Progenitor cell of endocrine pancreas (in vitro differentiated cells): ENCODE measurements at regions not wholly inside any gene's neighbourhood (a gene's known extent, or its start where the extent isn't known, plus 50 kb on each side); places are given as distances from the start of the nearest gene placed in this dataset.

Experiments
- DNase-seq: peaks from one replicate; pipeline ENCODE4 v3.0.0; 2021; ENCODE audit warnings: low spot score; ENCODE audit not compliant: unreplicated experiment
- H3K27ac Mint-ChIP-seq: 2 replicates; pipeline ENCODE4 v1.8.0; 2021; ENCODE audit warnings: mild to moderate bottlenecking, moderate library complexity, mixed read lengths
- H3K27me3 Mint-ChIP-seq: 2 replicates; pipeline ENCODE4 v1.8.0; 2021; ENCODE audit warnings: mixed read lengths
- H3K36me3 Mint-ChIP-seq: 2 replicates; pipeline ENCODE4 v1.8.0; 2022; ENCODE audit warnings: mixed read lengths; ENCODE audit not compliant: insufficient read depth
- H3K4me1 Mint-ChIP-seq: 2 replicates; pipeline ENCODE4 v1.8.0; 2021; ENCODE audit warnings: low read depth, mixed read lengths
- H3K4me3 Mint-ChIP-seq: 2 replicates; pipeline ENCODE4 v1.8.0; 2021; ENCODE audit warnings: low read depth, mild to moderate bottlenecking, moderate library complexity, mixed read lengths
- H3K9me3 Mint-ChIP-seq: 2 replicates; pipeline ENCODE4 v1.8.0; 2021; ENCODE audit warnings: low read depth, mixed read lengths
- TF ChIP-seq, protein P1 (sequence below): fragments of 200-600 bp; sonication (generic); IDR thresholded peaks from one replicate; pipeline ENCODE4 v1.5.0; 2021; ENCODE audit warnings: antibody characterized with exemption, mild to moderate bottlenecking; ENCODE audit not compliant: unreplicated experiment

- H3K36me3 Mint-ChIP-seq, result no peaks in the 10 kb centered on the region
- H3K27ac Mint-ChIP-seq, result no peak overlapping the region
- peaks cover 7% of the 10 kb centered on the region for H3K4me1 Mint-ChIP-seq
- no peaks in the 10 kb centered on the region for H3K27me3 Mint-ChIP-seq
- H3K4me3 Mint-ChIP-seq, result no peak overlapping the region
- peaks cover 7% of the 10 kb centered on the region for H3K9me3 Mint-ChIP-seq
- DNase-seq, result no peak
- TF ChIP-seq, protein P1, sequence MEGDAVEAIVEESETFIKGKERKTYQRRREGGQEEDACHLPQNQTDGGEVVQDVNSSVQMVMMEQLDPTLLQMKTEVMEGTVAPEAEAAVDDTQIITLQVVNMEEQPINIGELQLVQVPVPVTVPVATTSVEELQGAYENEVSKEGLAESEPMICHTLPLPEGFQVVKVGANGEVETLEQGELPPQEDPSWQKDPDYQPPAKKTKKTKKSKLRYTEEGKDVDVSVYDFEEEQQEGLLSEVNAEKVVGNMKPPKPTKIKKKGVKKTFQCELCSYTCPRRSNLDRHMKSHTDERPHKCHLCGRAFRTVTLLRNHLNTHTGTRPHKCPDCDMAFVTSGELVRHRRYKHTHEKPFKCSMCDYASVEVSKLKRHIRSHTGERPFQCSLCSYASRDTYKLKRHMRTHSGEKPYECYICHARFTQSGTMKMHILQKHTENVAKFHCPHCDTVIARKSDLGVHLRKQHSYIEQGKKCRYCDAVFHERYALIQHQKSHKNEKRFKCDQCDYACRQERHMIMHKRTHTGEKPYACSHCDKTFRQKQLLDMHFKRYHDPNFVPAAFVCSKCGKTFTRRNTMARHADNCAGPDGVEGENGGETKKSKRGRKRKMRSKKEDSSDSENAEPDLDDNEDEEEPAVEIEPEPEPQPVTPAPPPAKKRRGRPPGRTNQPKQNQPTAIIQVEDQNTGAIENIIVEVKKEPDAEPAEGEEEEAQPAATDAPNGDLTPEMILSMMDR, result no peak
Observed at GRCh38 chr9:86500031-86500430, 145.8 kb upstream of the TUT7 start.

DNA sequence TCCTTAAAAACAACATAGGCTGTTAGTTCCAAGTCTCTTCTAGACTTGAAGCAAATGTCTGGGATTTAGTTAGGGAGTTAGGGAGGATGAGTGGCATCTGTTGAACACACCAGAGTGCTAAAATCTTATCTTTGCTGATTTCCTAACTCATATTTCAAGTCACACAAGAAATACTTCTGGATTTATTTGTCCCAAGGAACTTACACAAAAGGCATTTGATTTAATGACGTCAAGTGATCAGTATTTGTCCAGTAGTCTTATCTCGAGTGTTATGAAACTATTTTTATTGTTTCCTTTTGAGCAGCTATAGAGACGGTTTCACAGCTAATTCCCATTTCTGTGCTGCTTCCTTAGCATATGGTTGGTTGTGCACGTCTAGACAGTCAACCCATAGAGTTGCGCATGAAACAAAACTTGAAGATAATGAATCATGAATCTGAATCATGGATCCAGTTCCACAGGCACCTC is 140.5 kb upstream of the TUT7 start:
- Mint-ChIP-seq H3K27me3 (no peaks in the 10 kb centered on the region), H3K4me1 (peaks cover 4% of the 10 kb centered on the region), H3K27ac (no peak overlapping the region), H3K4me3 (no peak overlapping the region), H3K36me3 (no peaks in the 10 kb centered on the region), H3K9me3 (peaks cover 3% of the 10 kb centered on the region)
- TF ChIP-seq, protein P1, result no peak
- DNase-seq, result no peak

DNA sequence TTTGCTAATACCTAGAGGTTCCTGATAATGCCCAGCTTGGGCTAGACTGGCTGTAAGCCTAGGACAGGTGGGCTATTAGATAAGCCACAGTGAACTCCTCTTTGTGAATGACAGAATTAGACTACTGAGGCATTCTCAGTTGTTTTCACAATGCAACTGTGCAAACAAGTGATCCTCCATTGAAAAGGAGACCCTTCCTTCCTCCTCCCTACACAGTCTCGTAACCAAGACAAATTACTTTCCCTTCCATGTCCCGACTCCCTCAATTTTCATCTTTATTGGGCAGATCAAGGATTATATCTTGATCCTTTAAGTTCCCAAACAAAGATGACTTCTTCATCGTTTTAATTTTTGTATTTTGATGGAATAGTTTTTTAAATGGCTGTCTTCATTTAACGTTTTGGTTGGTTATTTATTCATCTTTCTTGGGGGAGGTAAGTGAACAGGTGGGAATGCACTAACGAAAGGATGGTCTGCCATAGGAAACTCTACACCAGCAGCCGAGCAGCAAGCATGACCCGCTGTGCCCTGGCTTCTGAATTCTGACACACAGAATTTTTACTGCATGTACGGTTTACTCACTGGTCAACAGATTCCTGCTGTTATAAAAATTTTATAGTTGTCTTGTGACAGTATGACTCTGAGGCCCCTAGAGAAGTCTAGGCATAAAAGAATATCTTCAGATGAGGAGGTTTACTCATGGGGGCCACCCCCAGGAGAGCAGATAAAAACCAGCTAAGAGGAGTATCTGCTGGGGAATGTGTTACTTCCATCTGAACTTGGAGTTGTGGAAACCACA is 137.5 kb upstream of the TUT7 start:
- no peak for DNase-seq
- peaks cover 3% of the 10 kb centered on the region for H3K9me3 Mint-ChIP-seq
- TF ChIP-seq, protein P1, result no peak
- H3K27ac Mint-ChIP-seq, result no peak overlapping the region
- no peaks in the 10 kb centered on the region for H3K36me3 Mint-ChIP-seq
- H3K27me3 Mint-ChIP-seq, result peaks cover 4% of the 10 kb centered on the region
- no peak overlapping the region for H3K4me3 Mint-ChIP-seq
- peaks cover 6% of the 10 kb centered on the region for H3K4me1 Mint-ChIP-seq

DNA sequence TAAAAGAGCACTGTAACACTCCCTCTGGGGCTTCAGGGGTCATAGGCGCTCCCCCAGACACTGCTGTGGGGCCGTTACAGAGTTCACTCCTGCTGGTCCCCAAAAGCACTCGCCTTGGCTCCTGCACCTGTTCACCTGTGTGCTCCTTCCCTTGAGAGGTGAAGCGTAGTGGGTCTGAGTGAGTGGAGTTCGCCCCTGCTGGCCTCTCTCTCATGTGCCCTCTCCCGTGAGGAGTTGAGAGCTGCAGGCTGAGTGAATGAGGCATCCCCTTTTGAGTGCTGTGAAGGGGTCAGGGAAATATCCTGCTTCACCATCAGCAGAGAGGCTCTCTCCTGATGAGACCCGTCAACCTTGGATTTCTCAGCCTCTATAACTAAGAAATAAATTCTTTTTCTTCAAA is 134.6 kb upstream of the TUT7 start:
- TF ChIP-seq, protein P1, result no peak
- no peak for DNase-seq
- H3K9me3 Mint-ChIP-seq, result no peaks in the 10 kb centered on the region
- H3K27ac Mint-ChIP-seq, result no peak overlapping the region
- no peak overlapping the region for H3K4me3 Mint-ChIP-seq
- peaks cover 6% of the 10 kb centered on the region for H3K4me1 Mint-ChIP-seq
- no peaks in the 10 kb centered on the region for H3K36me3 Mint-ChIP-seq
- peaks cover 6% of the 10 kb centered on the region for H3K27me3 Mint-ChIP-seq

DNA sequence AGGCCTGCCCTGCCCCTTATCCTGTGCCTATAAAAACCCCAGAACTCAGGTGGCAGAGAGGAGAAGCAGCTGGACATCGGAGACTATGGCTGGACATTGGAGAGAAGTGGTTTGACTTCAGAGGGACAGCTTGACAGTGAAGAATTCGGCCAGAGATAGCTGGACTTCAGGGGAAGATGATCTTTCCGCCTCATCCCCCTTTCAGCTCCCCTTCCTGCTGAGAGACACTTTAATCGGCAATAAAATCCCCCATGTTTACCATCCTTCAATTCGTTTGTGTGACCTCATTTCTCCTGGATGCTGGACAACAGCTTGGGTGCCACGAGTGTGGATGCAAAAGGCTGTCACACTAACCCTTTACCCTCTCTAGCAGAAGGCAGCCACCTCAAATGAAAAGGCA is 134.1 kb upstream of the TUT7 start:
- TF ChIP-seq, protein P1, result no peak
- Mint-ChIP-seq H3K36me3 (no peaks in the 10 kb centered on the region), H3K27ac (no peak overlapping the region), H3K4me3 (no peak overlapping the region), H3K4me1 (peaks cover 6% of the 10 kb centered on the region), H3K9me3 (no peaks in the 10 kb centered on the region), H3K27me3 (peaks cover 6% of the 10 kb centered on the region)
- DNase-seq, result no peak
